ENCODE measurements at regions not wholly inside any gene's neighbourhood (a gene's known extent, or its start where the extent isn't known, plus 50 kb on each side); places are given as distances from the start of the nearest gene placed in this dataset.
"Not testable (repeated sequence)": the region's sequence is repeated elsewhere in the genome, so short reads cannot be mapped to it uniquely, and the experiment has no call there.

DNA sequence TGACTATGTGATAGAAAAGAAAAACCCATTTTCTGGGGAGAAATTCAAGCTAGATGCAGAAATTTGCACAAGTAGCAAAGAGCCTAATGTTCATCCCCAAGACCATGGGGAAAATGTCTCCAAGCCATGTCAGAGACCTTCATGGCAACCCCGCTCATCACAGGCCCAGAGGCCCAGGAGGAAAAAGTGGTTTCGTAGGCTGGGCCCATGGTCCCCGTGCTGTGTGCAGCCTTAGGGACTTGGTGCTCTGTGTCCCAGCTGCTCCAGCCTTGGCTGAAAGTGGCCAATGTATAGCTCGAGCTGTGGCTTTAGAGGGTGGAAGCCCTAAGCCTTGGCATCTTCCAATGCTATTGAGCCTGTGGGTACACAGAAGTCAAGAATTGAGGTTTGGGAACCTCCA is 711.2 kb upstream of the ZNF608 start:
- no peaks in the 10 kb centered on the region; the same call in 1 of the 2 replicates for H3K9me3 ChIP-seq
- no peaks in the 10 kb centered on the region for H3K36me3 ChIP-seq
- no peaks in the 10 kb centered on the region for H3K27me3 ChIP-seq
- no peak for DNase-seq
- no peak overlapping the region for H3K4me3 ChIP-seq (ENCODE audit: low read depth, low read length)
- no peak for TF ChIP-seq CTCF (IDR thresholded peaks at IDR 0.05; ENCODE audit: low read depth, low read length)
- no peaks in the 10 kb centered on the region for H3K4me1 ChIP-seq

- not testable (repeated sequence) for H3K36me3 ChIP-seq; H3K4me1 ChIP-seq; H3K9me3 ChIP-seq; H3K27me3 ChIP-seq; H3K4me3 ChIP-seq (ENCODE audit: low read depth, low read length); DNase-seq
Observed at GRCh38 chr5:125458949-125459348, 712.5 kb upstream of the ZNF608 start.

DNA sequence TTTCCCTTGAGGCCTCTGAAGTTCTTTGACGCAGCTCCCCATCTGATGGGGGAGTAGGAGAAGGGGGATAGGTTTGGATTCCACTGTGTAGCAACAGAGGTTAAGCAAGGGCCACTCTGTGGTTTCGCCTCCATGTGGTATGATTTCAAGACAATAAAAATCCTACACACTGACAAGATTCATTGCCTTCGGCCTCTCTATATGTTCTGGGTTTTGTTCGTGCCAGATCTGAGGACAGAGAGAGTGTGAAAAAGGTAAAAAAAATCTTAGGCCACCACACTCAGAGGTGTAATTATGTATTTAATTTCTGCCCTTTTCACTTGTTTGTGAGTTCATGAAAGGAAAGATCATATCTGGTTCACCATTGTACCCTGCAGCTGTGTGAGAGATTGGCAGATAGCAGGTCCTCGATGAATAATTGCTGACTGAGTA is 715.2 kb upstream of the ZNF608 start:
- no peak for DNase-seq
- Histone ChIP-seq H3K36me3 (no peaks in the 10 kb centered on the region), H3K4me3 (ENCODE audit: low read depth, low read length) (no peak overlapping the region)

GRCh38 chr5:125463466-125464092 is 717.1 kb upstream of the ZNF608 start:
- no peak for TF ChIP-seq CTCF (IDR thresholded peaks at IDR 0.05; ENCODE audit: low read depth, low read length)
- no peaks in the 10 kb centered on the region for H3K36me3 ChIP-seq
- no peaks in the 10 kb centered on the region for H3K27me3 ChIP-seq
- no peaks in the 10 kb centered on the region for H3K4me1 ChIP-seq
- DNase-seq: no peak
- H3K9me3 ChIP-seq: no peaks in the 10 kb centered on the region
- no peak overlapping the region for H3K4me3 ChIP-seq (ENCODE audit: low read depth, low read length)

More for the DNA sequence above, 715.2 kb upstream of the ZNF608 start:
- Histone ChIP-seq H3K27me3 (no peaks in the 10 kb centered on the region), H3K4me1 (no peaks in the 10 kb centered on the region), H3K9me3 (no peaks in the 10 kb centered on the region)
- TF ChIP-seq CTCF (IDR thresholded peaks at IDR 0.05; ENCODE audit: low read depth, low read length): no peak

DNA sequence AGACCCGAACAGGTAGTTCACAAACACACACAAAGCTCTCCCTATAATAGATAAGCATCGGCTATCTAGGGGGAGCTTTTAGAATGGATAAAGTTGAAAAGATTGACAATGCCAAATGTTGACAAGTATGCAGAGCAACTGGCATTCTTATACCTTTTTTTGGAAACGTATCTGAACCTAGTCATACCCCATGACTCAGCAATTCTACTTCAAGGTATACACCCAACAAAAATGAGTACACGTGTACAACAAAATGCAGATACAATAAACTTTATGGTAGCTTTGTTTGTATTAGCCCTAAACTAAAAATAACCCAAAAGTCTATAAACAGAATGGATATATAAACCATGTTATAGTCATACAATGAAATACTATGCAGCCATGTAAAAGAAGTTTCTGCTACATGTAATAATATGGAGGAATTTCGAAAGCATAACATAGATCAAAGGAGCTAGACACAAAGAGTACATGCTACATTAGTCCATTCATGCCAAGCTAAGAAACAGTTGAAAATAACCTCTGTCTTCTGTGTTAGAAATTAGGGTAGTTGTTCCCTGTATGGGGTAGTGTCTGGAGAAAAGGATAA is 718.5 kb upstream of the ZNF608 start:
- TF ChIP-seq CTCF (IDR thresholded peaks at IDR 0.05; ENCODE audit: low read depth, low read length): no peak
- no peaks in the 10 kb centered on the region for H3K27me3 ChIP-seq

GRCh38 chr5:125465703-125466102 is 719.3 kb upstream of the ZNF608 start:
- Histone ChIP-seq H3K9me3 (no peaks in the 10 kb centered on the region), H3K4me3 (ENCODE audit: low read depth, low read length) (no peak overlapping the region), H3K36me3 (no peaks in the 10 kb centered on the region), H3K27me3 (no peaks in the 10 kb centered on the region), H3K4me1 (no peaks in the 10 kb centered on the region)
- no peak for TF ChIP-seq CTCF (IDR thresholded peaks at IDR 0.05; ENCODE audit: low read depth, low read length)
- no peak for DNase-seq

More for the DNA sequence above, 718.5 kb upstream of the ZNF608 start:
- no peak for DNase-seq
- Histone ChIP-seq H3K4me3 (ENCODE audit: low read depth, low read length) (no peak overlapping the region), H3K36me3 (no peaks in the 10 kb centered on the region), H3K4me1 (no peaks in the 10 kb centered on the region), H3K9me3 (no peaks in the 10 kb centered on the region)
